IPS-18a (cell line): ENCODE measurements at regions not wholly inside any gene's neighbourhood (a gene's known extent, or its start where the extent isn't known, plus 50 kb on each side); places are given as distances from the start of the nearest gene placed in this dataset.

ENCODE experiments used
- H3K27ac ChIP-seq: one replicate; pipeline ENCODE4 v1.5.1; 2013; ENCODE audit warnings: low read length
- H3K27me3 ChIP-seq: one replicate; pipeline ENCODE4 v1.6.1; 2013; ENCODE audit warnings: mild to moderate bottlenecking, low read length; ENCODE audit not compliant: control insufficient read depth, insufficient read depth
- H3K36me3 ChIP-seq: one replicate; pipeline ENCODE4 v1.6.1; 2013; ENCODE audit warnings: low read depth, low read length; ENCODE audit not compliant: control insufficient read depth
- H3K4me1 ChIP-seq: one replicate; pipeline ENCODE4 v1.6.1; 2013; ENCODE audit warnings: low read depth, low read length; ENCODE audit not compliant: control insufficient read depth
- H3K4me3 ChIP-seq: one replicate; pipeline ENCODE4 v1.5.1; 2013; ENCODE audit warnings: low read length
- H3K9ac ChIP-seq: one replicate; pipeline ENCODE4 v1.6.1; 2013; ENCODE audit warnings: mild to moderate bottlenecking, low read length, moderate library complexity
- H3K9me3 ChIP-seq: one replicate; pipeline ENCODE4 v1.6.1; 2013; ENCODE audit warnings: low read depth, low read length; ENCODE audit not compliant: control insufficient read depth

- Histone ChIP-seq H3K4me3 (no peak overlapping the region), H3K36me3 (no peaks in the 10 kb centered on the region), H3K9ac (no peak overlapping the region), H3K4me1 (peaks cover 7% of the 10 kb centered on the region), H3K27me3 (no peaks in the 10 kb centered on the region), H3K9me3 (no peaks in the 10 kb centered on the region), H3K27ac (no peak overlapping the region)
Observed at GRCh38 chr15:77733579-77734300, 101.0 kb upstream of the LINGO1 start.

GRCh38 chr15:77732514-77733335 lies 100.0 kb upstream of the LINGO1 start:
- Histone ChIP-seq H3K9ac (no peak overlapping the region), H3K27ac (no peak overlapping the region), H3K9me3 (no peaks in the 10 kb centered on the region), H3K4me3 (no peak overlapping the region), H3K27me3 (no peaks in the 10 kb centered on the region), H3K4me1 (no peaks in the 10 kb centered on the region), H3K36me3 (no peaks in the 10 kb centered on the region)

GRCh38 chr15:77731945-77732344 lies 99.2 kb upstream of the LINGO1 start:
- Histone ChIP-seq H3K36me3 (no peaks in the 10 kb centered on the region), H3K9me3 (no peaks in the 10 kb centered on the region), H3K9ac (no peak overlapping the region), H3K27ac (no peak overlapping the region), H3K27me3 (no peaks in the 10 kb centered on the region), H3K4me1 (no peaks in the 10 kb centered on the region), H3K4me3 (no peak overlapping the region)

- no peaks in the 10 kb centered on the region for H3K27me3 ChIP-seq
- no peaks in the 10 kb centered on the region for H3K4me1 ChIP-seq
- H3K9me3 ChIP-seq = no peaks in the 10 kb centered on the region
- no peak overlapping the region for H3K4me3 ChIP-seq
- no peaks in the 10 kb centered on the region for H3K36me3 ChIP-seq
- no peak overlapping the region for H3K9ac ChIP-seq
- H3K27ac ChIP-seq = no peak overlapping the region
Observed at GRCh38 chr15:77731067-77731466, 98.4 kb upstream of the LINGO1 start.

GRCh38 chr15:77727635-77728304 lies 95.1 kb upstream of the LINGO1 start:
- Histone ChIP-seq H3K27ac (no peak overlapping the region), H3K4me3 (no peak overlapping the region), H3K27me3 (no peaks in the 10 kb centered on the region), H3K4me1 (no peaks in the 10 kb centered on the region), H3K9me3 (no peaks in the 10 kb centered on the region), H3K36me3 (no peaks in the 10 kb centered on the region), H3K9ac (no peak overlapping the region)

- Histone ChIP-seq H3K27ac (no peak overlapping the region), H3K4me1 (no peaks in the 10 kb centered on the region), H3K36me3 (no peaks in the 10 kb centered on the region), H3K27me3 (no peaks in the 10 kb centered on the region), H3K9me3 (no peaks in the 10 kb centered on the region), H3K4me3 (no peak overlapping the region), H3K9ac (no peak overlapping the region)
Observed at GRCh38 chr15:77724715-77725114, 92.0 kb upstream of the LINGO1 start.

GRCh38 chr15:77723756-77724155 lies 91.0 kb upstream of the LINGO1 start:
- Histone ChIP-seq H3K9ac (no peak overlapping the region), H3K27me3 (no peaks in the 10 kb centered on the region), H3K4me3 (no peak overlapping the region), H3K9me3 (no peaks in the 10 kb centered on the region), H3K27ac (no peak overlapping the region), H3K36me3 (no peaks in the 10 kb centered on the region), H3K4me1 (no peaks in the 10 kb centered on the region)

GRCh38 chr15:77722759-77723460 lies 90.2 kb upstream of the LINGO1 start:
- Histone ChIP-seq H3K4me3 (no peak overlapping the region), H3K27me3 (no peaks in the 10 kb centered on the region), H3K9ac (no peak overlapping the region), H3K9me3 (no peaks in the 10 kb centered on the region), H3K36me3 (no peaks in the 10 kb centered on the region), H3K27ac (no peak overlapping the region), H3K4me1 (no peaks in the 10 kb centered on the region)

- Histone ChIP-seq H3K9ac (no peak overlapping the region), H3K27me3 (no peaks in the 10 kb centered on the region), H3K27ac (no peak overlapping the region), H3K36me3 (no peaks in the 10 kb centered on the region), H3K9me3 (no peaks in the 10 kb centered on the region), H3K4me3 (no peak overlapping the region), H3K4me1 (no peaks in the 10 kb centered on the region)
Observed at GRCh38 chr15:77721963-77722362, 89.3 kb upstream of the LINGO1 start.

GRCh38 chr15:77720655-77721054 lies 87.9 kb upstream of the LINGO1 start:
- no peak overlapping the region for H3K9ac ChIP-seq
- no peaks in the 10 kb centered on the region for H3K4me1 ChIP-seq
- H3K36me3 ChIP-seq = no peaks in the 10 kb centered on the region
- H3K9me3 ChIP-seq = no peaks in the 10 kb centered on the region
- no peaks in the 10 kb centered on the region for H3K27me3 ChIP-seq
- H3K27ac ChIP-seq = no peak overlapping the region
- no peak overlapping the region for H3K4me3 ChIP-seq

- Histone ChIP-seq H3K36me3 (no peaks in the 10 kb centered on the region), H3K27me3 (no peaks in the 10 kb centered on the region), H3K9ac (no peak overlapping the region), H3K9me3 (no peaks in the 10 kb centered on the region), H3K27ac (no peak overlapping the region), H3K4me3 (no peak overlapping the region), H3K4me1 (no peaks in the 10 kb centered on the region)
Observed at GRCh38 chr15:77720173-77720572, 87.5 kb upstream of the LINGO1 start.
